Osteoblast (primary cell): ENCODE measurements at regions not wholly inside any gene's neighbourhood (a gene's known extent, or its start where the extent isn't known, plus 50 kb on each side); places are given as distances from the start of the nearest gene placed in this dataset.
A peak's percentile ranks its signal among the peaks of the same experiment; 100 is the strongest.

ENCODE experiments used
- DNase-seq: peaks from one replicate; pipeline ENCODE4 v3.0.0; 2011; ENCODE audit warnings: low spot score, mixed read lengths; ENCODE audit not compliant: insufficient read length; ENCODE audit errors: missing footprints
- H2AFZ ChIP-seq: 2 replicates; pipeline ENCODE4 v1.6.0; 2011; ENCODE audit warnings: mild to moderate bottlenecking, low read length
- H3K27ac ChIP-seq: 2 replicates; pipeline ENCODE4 v1.5.1; 2011; ENCODE audit warnings: mild to moderate bottlenecking, low read depth, low read length, moderate library complexity
- H3K27me3 ChIP-seq: 2 replicates; pipeline ENCODE4 v1.6.0; 2012; ENCODE audit warnings: mild to moderate bottlenecking, control low read depth, inconsistent platforms, low read length, moderate library complexity; ENCODE audit not compliant: insufficient read depth
- H3K36me3 ChIP-seq: 2 replicates; pipeline ENCODE4 v1.5.1; 2011; ENCODE audit warnings: mild to moderate bottlenecking, low read length, control low read depth, moderate library complexity; ENCODE audit not compliant: insufficient read depth
- H3K4me1 ChIP-seq: 2 replicates; pipeline ENCODE4 v1.5.1; 2011; ENCODE audit warnings: mild to moderate bottlenecking, low read length, control low read depth, moderate library complexity; ENCODE audit not compliant: insufficient read depth
- H3K4me2 ChIP-seq: 2 replicates; pipeline ENCODE4 v1.6.0; 2011; ENCODE audit warnings: mild to moderate bottlenecking, low read length; ENCODE audit not compliant: insufficient read depth
- H3K4me3 ChIP-seq: fragments of 200-600 bp; sonication (generic); 3 replicates; pipeline ENCODE4 v1.5.1; 2012; ENCODE audit warnings: mild to moderate bottlenecking, low read length, inconsistent platforms; ENCODE audit not compliant: insufficient read depth
- H3K79me2 ChIP-seq: 2 replicates; pipeline ENCODE4 v1.6.0; 2012; ENCODE audit warnings: mild to moderate bottlenecking, low read length, control low read depth, inconsistent platforms; ENCODE audit not compliant: insufficient read depth
- H3K9me3 ChIP-seq: 2 replicates; pipeline ENCODE4 v1.5.1; 2011; ENCODE audit warnings: low read depth, low read length, control low read depth
- H4K20me1 ChIP-seq: 2 replicates; pipeline ENCODE4 v1.6.0; 2012; ENCODE audit warnings: mild to moderate bottlenecking, low read length, control low read depth; ENCODE audit not compliant: insufficient read depth
- CTCF ChIP-seq: IDR thresholded peaks from 2 replicates; pipeline ENCODE4 v1.5.1; 2011; ENCODE audit warnings: mild to moderate bottlenecking, low read depth, low read length, moderate library complexity; ENCODE audit errors: extremely low read depth

- Histone ChIP-seq H3K36me3 (no peaks in the 10 kb centered on the region), H3K27me3 (no peaks in the 10 kb centered on the region), H4K20me1 (no peaks in the 10 kb centered on the region), H3K79me2 (no peaks in the 10 kb centered on the region), H3K4me2 (no peak overlapping the region), H3K9me3 (no peaks in the 10 kb centered on the region), H3K27ac (no peak overlapping the region), H3K4me3 (no peak overlapping the region), H2AFZ (no peak overlapping the region), H3K4me1 (no peaks in the 10 kb centered on the region)
- DNase-seq: no peak
- no peak for TF ChIP-seq CTCF
These were observed 322.2 kb downstream of the RDH14 start for GRCh38 chr2:18238209-18238608.

GRCh38 chr2:18237298-18237697 is 323.2 kb downstream of the RDH14 start:
- Histone ChIP-seq H3K27ac (no peak overlapping the region), H3K9me3 (no peaks in the 10 kb centered on the region), H3K4me1 (no peaks in the 10 kb centered on the region), H3K79me2 (no peaks in the 10 kb centered on the region), H3K4me3 (no peak overlapping the region), H3K4me2 (no peak overlapping the region), H4K20me1 (no peaks in the 10 kb centered on the region), H3K27me3 (no peaks in the 10 kb centered on the region), H2AFZ (no peak overlapping the region), H3K36me3 (no peaks in the 10 kb centered on the region)
- no peak for TF ChIP-seq CTCF
- DNase-seq: no peak

- H4K20me1 ChIP-seq: no peaks in the 10 kb centered on the region
- H3K9me3 ChIP-seq: no peaks in the 10 kb centered on the region
- H3K79me2 ChIP-seq: no peaks in the 10 kb centered on the region
- H3K4me2 ChIP-seq: no peak overlapping the region
- H3K4me1 ChIP-seq: no peaks in the 10 kb centered on the region
- TF ChIP-seq CTCF: no peak
- H3K36me3 ChIP-seq: no peaks in the 10 kb centered on the region
- H3K27ac ChIP-seq: no peak overlapping the region
- no peak overlapping the region for H2AFZ ChIP-seq
- no peaks in the 10 kb centered on the region for H3K27me3 ChIP-seq
- no peak overlapping the region for H3K4me3 ChIP-seq
- DNase-seq: peak; percentile 38
These were observed 327.6 kb downstream of the RDH14 start for GRCh38 chr2:18232731-18233438.

GRCh38 chr2:18230668-18231067 is 329.8 kb downstream of the RDH14 start:
- no peaks in the 10 kb centered on the region for H3K9me3 ChIP-seq
- H3K79me2 ChIP-seq: no peaks in the 10 kb centered on the region
- no peaks in the 10 kb centered on the region for H3K36me3 ChIP-seq
- H3K4me1 ChIP-seq: no peaks in the 10 kb centered on the region
- no peak overlapping the region for H2AFZ ChIP-seq
- no peak overlapping the region for H3K4me2 ChIP-seq
- H3K27me3 ChIP-seq: no peaks in the 10 kb centered on the region
- H3K4me3 ChIP-seq: no peak overlapping the region
- TF ChIP-seq CTCF: no peak
- DNase-seq: no peak
- H4K20me1 ChIP-seq: no peaks in the 10 kb centered on the region
- no peak overlapping the region for H3K27ac ChIP-seq
